SH-SY5Y (cell line): ENCODE measurements at regions not wholly inside any gene's neighbourhood (a gene's known extent, or its start where the extent isn't known, plus 50 kb on each side); places are given as distances from the start of the nearest gene placed in this dataset.

Experiments used
- GATA2 ChIP-seq: IDR thresholded peaks from 2 replicates; pipeline ENCODE4 v1.6.1; 2011; ENCODE audit warnings: mild to moderate bottlenecking, low read depth, low read length
- GATA3 ChIP-seq: IDR thresholded peaks from 2 replicates; pipeline ENCODE4 v1.6.1; 2011; ENCODE audit warnings: low read depth, mild to moderate bottlenecking, low read length, moderate library complexity

DNA sequence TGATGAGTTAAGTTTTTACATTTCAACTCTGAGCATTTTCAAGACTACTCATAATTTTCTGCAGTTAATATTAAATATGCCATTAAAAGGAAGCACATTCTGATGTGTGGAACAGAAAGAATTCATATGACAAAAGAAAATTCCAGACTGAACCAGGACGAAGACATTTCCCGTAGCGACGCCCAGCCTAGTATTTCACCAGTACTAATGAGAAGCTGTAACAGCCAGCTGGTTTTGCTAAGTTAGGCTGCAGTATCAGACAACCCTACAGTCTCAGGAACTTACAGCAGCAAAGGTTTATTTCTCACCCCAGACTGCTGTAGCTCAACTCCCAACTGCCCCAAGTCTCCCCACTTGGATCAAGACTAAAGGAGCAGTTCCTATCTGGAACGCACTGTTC lies 91.6 kb downstream of the TMEM174 start:
- no peak for TF ChIP-seq GATA2
- no peak for TF ChIP-seq GATA3
